CD4-positive, CD25-positive, alpha-beta regulatory T cell (primary cell): ENCODE measurements at regions not wholly inside any gene's neighbourhood (a gene's known extent, or its start where the extent isn't known, plus 50 kb on each side); places are given as distances from the start of the nearest gene placed in this dataset.
"Not testable (repeated sequence)": the region's sequence is repeated elsewhere in the genome, so short reads cannot be mapped to it uniquely, and the experiment has no call there.

Experiments
- ATAC-seq, 2 donors: fragments of 150-1000 bp; cut with Tn5 transposase; one replicate each; pipeline ENCODE4 v1.10.0; 2021; ENCODE audit warnings: low read depth in 2 of 2, moderate number of reproducible peaks in 2 of 2, moderate library complexity in 1 of 2
- DNase-seq, 3 donors: peaks; one replicate each; pipeline versions ENCODE4 v3.0.0 to v3.0.0-alpha.2; 2012 to 2022; ENCODE audit warnings: mixed read lengths in 1 of 3
- H3K27ac ChIP-seq: one replicate; pipeline ENCODE4 v1.7.0; 2013; ENCODE audit warnings: mild to moderate bottlenecking, low read length; ENCODE audit not compliant: insufficient read depth, poor library complexity, severe bottlenecking
- H3K27me3 ChIP-seq: one replicate; pipeline ENCODE4 v1.7.0; 2013; ENCODE audit warnings: low read length; ENCODE audit not compliant: control insufficient read depth, insufficient read depth
- H3K36me3 ChIP-seq: one replicate; pipeline ENCODE4 v1.7.0; 2013; ENCODE audit warnings: mild to moderate bottlenecking, low read length, moderate library complexity; ENCODE audit not compliant: control insufficient read depth, insufficient read depth
- H3K4me1 ChIP-seq: 2 replicates; pipeline ENCODE4 v1.7.0; 2013; ENCODE audit warnings: mild to moderate bottlenecking, low read length; ENCODE audit not compliant: insufficient read depth, control insufficient read depth, poor library complexity, severe bottlenecking
- H3K4me3 ChIP-seq: one replicate; pipeline ENCODE4 v1.7.0; 2013; ENCODE audit warnings: low read depth, mild to moderate bottlenecking, low read length, moderate library complexity
- H3K9me3 ChIP-seq, 2 experiments: 1 replicate in 1 of 2; 2 replicates in 1 of 2; pipeline ENCODE4 v1.7.0; 2013; ENCODE audit warnings: low read length in 2 of 2, mild to moderate bottlenecking in 1 of 2, moderate library complexity in 1 of 2; ENCODE audit not compliant: control insufficient read depth in 2 of 2
- H3K27ac Mint-ChIP-seq, 3 donors: one replicate each; pipeline ENCODE4 v1.8.0; 2020 to 2022; ENCODE audit warnings: mild to moderate bottlenecking in 3 of 3, mixed read lengths in 3 of 3, moderate library complexity in 2 of 3
- H3K27me3 Mint-ChIP-seq: one replicate; pipeline ENCODE4 v1.8.0; 2022; ENCODE audit warnings: mild to moderate bottlenecking, mixed read lengths
- H3K36me3 Mint-ChIP-seq: one replicate; pipeline ENCODE4 v1.8.0; 2020; ENCODE audit warnings: mixed read lengths
- H3K4me1 Mint-ChIP-seq, 4 donors: one replicate each; pipeline ENCODE4 v1.8.0; 2020 to 2022; ENCODE audit warnings: mixed read lengths in 4 of 4, mild to moderate bottlenecking in 1 of 4
- H3K4me3 Mint-ChIP-seq, 4 donors: one replicate each; pipeline ENCODE4 v1.8.0; 2020 to 2022; ENCODE audit warnings: mild to moderate bottlenecking in 4 of 4, mixed read lengths in 4 of 4, moderate library complexity in 3 of 4
- H3K9me3 Mint-ChIP-seq, 7 donors: one replicate each; pipeline ENCODE4 v1.8.0; 2020 to 2022; ENCODE audit warnings: mixed read lengths in 7 of 7, mild to moderate bottlenecking in 3 of 7, moderate library complexity in 2 of 7

DNA sequence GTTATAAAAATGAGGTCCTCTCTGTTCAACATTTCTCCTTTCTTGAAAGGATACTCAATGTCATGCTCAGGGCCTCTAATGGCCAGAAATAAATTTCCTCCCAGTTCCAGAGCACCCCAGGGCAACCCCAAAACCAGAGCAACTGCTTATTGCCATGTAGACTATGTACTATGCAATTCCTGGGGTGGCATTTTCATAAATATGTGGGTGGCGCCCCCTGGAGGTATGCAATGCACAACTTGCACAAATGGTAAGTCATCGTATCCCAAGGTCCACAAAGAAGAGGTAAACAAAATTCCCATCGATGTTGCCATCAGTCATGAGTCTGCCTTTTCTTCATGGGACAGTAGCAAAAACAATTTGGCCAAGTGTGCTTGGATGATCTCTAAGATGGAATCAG, 98.6 kb upstream of the DEFB108B start:
- peaks cover 19% of the 10 kb centered on the region for H3K27me3 Mint-ChIP-seq
- not testable (repeated sequence) for ATAC-seq, H3K4me1 Mint-ChIP-seq, H3K36me3 ChIP-seq, H3K4me1 ChIP-seq, H3K36me3 Mint-ChIP-seq, H3K27ac Mint-ChIP-seq, H3K9me3 Mint-ChIP-seq, H3K27me3 ChIP-seq, H3K4me3 Mint-ChIP-seq, H3K9me3 ChIP-seq, H3K4me3 ChIP-seq, H3K27ac ChIP-seq
- peak in 2 of 3 donors; percentile 1 to 6 for DNase-seq

DNA sequence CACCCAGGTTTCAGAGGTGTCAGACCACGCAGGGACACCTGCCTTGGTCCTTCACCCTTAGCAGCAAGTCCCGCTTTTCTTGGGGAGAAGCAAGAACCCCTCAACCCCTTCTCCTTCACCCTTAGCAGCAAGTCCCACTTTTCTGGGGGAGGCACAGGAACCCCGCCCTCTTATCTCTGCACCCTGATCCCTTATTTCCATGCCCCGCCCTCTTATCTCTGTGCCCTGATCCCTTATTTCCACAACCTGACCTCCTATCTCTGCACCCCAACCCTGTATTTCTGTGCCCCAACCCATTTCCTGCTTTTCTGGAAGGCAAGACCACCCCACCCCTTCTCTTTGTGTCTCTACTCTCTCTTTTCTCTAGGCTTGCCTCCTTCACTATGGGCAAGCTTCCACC, 94.7 kb upstream of the DEFB108B start:
- H3K36me3 ChIP-seq, H3K27me3 ChIP-seq, H3K27ac ChIP-seq, ATAC-seq, H3K9me3 ChIP-seq, H3K27ac Mint-ChIP-seq, H3K4me3 ChIP-seq, H3K9me3 Mint-ChIP-seq, H3K4me3 Mint-ChIP-seq, H3K4me1 Mint-ChIP-seq, H3K36me3 Mint-ChIP-seq, H3K4me1 ChIP-seq, DNase-seq: not testable (repeated sequence)
- peaks cover 23% of the 10 kb centered on the region for H3K27me3 Mint-ChIP-seq

DNA sequence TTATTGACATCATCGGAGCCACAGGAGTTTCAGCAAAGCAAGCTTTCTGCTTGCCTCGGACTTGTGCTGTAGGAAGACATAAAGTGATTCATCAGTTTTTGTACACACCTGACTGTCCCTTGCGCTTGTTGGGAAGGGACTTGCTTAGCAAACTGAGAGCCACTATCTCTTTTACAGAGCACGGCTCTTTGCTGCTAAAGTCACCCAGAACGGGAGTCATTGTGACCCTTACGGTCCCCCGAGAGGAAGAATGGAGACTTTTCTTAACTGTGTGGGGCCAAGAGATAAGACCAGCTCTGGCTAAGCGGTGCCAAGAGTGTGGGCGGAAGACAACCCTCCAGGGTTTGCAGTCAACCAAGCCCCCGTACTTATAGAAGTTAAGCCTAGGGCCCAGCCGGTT, 89.6 kb upstream of the DEFB108B start:
- H3K27ac Mint-ChIP-seq, H3K36me3 Mint-ChIP-seq, H3K27ac ChIP-seq: not testable (repeated sequence)

DNA sequence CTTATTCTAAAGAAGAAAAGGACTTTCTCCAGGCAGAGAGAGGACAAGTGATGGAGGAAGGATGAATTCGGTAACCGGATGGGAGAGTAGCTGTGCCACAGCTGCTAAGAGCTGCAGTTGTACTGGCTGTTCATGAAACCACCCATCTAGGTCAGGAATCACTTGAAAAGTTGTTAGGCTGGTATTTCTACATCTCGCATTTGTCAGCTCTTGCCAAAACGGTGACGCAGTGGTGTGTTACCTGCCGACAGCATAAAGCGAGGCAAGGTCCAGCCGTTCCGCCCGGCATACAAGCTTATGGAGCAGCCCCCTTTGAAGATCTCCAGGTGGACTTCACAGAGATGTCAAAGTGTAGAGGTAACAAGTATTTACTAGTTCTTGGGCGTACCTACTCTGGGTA, 87.3 kb upstream of the DEFB108B start:
- H3K36me3 Mint-ChIP-seq, DNase-seq, H3K27me3 ChIP-seq, H3K36me3 ChIP-seq, H3K27ac Mint-ChIP-seq, H3K4me1 Mint-ChIP-seq, H3K4me3 ChIP-seq, H3K9me3 ChIP-seq, H3K9me3 Mint-ChIP-seq, H3K4me1 ChIP-seq, H3K4me3 Mint-ChIP-seq, H3K27ac ChIP-seq, ATAC-seq: not testable (repeated sequence)
- H3K27me3 Mint-ChIP-seq: peaks cover 22% of the 10 kb centered on the region

More for the DNA sequence above, 89.6 kb upstream of the DEFB108B start:
- H3K27me3 ChIP-seq, ATAC-seq, DNase-seq, H3K27me3 Mint-ChIP-seq, H3K9me3 Mint-ChIP-seq, H3K4me1 ChIP-seq, H3K36me3 ChIP-seq, H3K4me3 ChIP-seq, H3K4me3 Mint-ChIP-seq, H3K4me1 Mint-ChIP-seq, H3K9me3 ChIP-seq: not testable (repeated sequence)

DNA sequence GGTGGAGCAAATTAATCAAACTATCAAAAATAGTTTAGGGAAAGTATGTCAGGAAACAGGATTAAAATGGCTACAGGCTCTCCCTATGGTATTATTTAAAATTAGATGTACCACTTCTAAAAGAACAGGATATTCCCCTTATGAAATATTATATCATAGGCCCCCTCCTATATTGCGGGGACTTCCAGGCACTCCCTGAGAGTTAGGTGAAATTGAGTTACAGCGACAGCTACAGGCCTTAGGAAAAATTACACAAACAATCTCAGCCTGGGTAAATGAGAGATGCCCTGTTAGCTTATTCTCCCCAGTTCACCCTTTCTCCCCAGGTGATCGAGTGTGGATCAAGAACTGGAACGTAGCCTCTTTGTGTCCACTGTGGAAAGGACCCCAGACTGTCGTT, 86.7 kb upstream of the DEFB108B start:
- not testable (repeated sequence) for H3K4me1 Mint-ChIP-seq, ATAC-seq, H3K4me1 ChIP-seq, H3K27ac ChIP-seq, H3K27ac Mint-ChIP-seq, H3K9me3 Mint-ChIP-seq, H3K36me3 Mint-ChIP-seq, H3K36me3 ChIP-seq, H3K4me3 Mint-ChIP-seq, DNase-seq, H3K4me3 ChIP-seq, H3K27me3 ChIP-seq, H3K9me3 ChIP-seq
- peaks cover 24% of the 10 kb centered on the region for H3K27me3 Mint-ChIP-seq

DNA sequence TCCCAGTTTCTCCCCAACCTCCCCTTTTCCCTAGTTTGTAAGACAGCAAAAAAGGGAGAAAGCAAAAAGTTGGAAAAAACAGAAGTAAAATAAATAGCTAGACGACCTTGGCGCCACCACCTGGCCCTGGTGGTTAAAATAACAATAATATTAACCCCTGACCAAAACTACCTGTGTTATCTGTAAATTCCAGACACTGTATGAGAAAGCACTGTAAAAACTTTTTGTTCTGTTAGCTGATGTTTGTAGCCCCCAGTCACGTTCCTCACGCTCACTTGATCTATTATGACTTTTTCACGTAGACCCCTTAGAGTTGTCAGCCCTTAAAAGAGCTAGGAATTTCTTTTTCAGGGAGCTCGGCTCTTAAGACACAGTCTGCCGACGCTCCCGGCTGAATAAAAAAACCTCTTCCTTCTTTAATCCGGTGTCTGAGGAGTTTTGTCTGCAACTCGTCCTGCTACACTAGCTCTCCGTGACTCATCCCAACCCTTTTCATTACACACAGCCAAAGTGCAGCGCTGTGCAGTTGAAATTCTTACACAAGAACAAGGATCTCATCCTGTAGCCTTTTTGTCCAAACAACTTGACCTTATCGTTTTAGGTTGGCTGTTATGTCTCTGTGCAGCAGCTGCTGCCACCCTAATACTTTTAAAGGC, 83.9 kb upstream of the DEFB108B start:
- ATAC-seq, H3K4me1 Mint-ChIP-seq, H3K4me1 ChIP-seq, H3K9me3 ChIP-seq, H3K27me3 ChIP-seq, H3K36me3 Mint-ChIP-seq, H3K36me3 ChIP-seq, H3K9me3 Mint-ChIP-seq, H3K4me3 Mint-ChIP-seq, H3K27ac ChIP-seq, H3K27ac Mint-ChIP-seq, DNase-seq, H3K4me3 ChIP-seq: not testable (repeated sequence)
- H3K27me3 Mint-ChIP-seq: peaks cover 22% of the 10 kb centered on the region

DNA sequence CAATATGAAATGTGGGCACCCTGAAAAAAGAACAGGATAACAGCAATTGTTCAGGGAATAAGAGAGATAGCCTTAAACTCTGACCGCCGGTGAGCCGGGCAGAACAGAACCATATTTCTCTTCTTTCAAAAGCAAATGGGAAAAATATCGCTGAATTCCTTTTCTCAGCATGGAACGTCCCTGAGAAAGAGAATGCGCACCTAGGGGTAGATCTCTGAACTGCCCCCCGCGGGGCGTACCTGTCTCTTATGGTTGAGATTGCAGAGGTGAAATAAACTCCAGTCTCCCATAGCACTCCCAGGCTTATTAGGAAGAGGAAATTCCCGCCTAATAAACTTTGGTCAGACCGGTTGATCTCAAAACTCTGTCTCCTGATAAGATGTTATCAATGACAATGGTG, 82.1 kb upstream of the DEFB108B start:
- H3K36me3 Mint-ChIP-seq, H3K27me3 ChIP-seq, H3K4me1 ChIP-seq, DNase-seq, H3K4me3 ChIP-seq, H3K4me1 Mint-ChIP-seq, H3K4me3 Mint-ChIP-seq, ATAC-seq, H3K9me3 ChIP-seq, H3K27ac ChIP-seq, H3K36me3 ChIP-seq, H3K9me3 Mint-ChIP-seq, H3K27ac Mint-ChIP-seq: not testable (repeated sequence)
- H3K27me3 Mint-ChIP-seq: peaks cover 18% of the 10 kb centered on the region

DNA sequence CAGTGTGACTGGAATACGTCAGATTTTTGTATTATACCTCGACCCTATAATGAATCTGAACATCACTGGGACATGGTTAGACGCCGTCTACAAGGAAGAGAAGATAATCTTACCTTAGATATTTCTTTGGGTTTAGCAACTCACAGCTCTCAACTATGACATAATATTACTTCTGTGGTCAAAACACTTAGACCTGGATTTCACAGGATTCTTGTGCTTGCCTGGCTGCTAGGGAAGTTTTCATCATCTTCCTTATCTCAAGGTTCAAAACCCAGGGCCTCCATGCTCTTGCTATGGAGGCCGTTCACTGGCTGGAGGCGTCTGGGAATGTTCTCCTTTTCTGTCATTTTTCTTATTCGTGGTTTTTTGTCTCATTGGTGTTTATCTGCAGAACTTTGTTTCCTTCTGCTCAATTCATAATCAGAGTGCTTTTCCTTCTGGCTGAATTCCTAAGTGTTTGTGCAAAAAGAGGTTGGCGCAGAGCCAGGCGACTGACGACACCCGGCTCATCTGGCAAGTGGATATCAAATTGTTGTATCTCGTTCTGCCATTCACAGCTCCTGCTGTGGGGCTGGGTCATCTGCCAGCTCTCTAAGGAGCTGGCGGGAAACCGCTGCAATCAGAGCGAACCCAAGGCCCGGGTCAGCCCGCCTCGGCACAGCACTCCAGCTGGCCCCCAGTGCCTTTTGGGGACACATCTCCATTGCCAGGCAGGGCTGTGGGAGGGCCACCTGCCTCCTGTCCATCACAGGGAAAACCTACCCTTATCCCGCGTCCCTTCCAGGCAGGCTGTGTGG, 68.1 kb upstream of the DEFB108B start:
- not testable (repeated sequence) for H3K27ac ChIP-seq, H3K9me3 Mint-ChIP-seq, H3K9me3 ChIP-seq, H3K4me1 Mint-ChIP-seq, H3K27me3 ChIP-seq, DNase-seq, H3K36me3 Mint-ChIP-seq, H3K4me3 Mint-ChIP-seq, ATAC-seq, H3K4me3 ChIP-seq, H3K36me3 ChIP-seq, H3K4me1 ChIP-seq, H3K27ac Mint-ChIP-seq
- H3K27me3 Mint-ChIP-seq: peaks cover 17% of the 10 kb centered on the region
